Mesenchymal stem cell (in vitro differentiated cells and primary cell): ENCODE measurements at regions not wholly inside any gene's neighbourhood (a gene's known extent, or its start where the extent isn't known, plus 50 kb on each side); places are given as distances from the start of the nearest gene placed in this dataset.
A peak's percentile ranks its signal among the peaks of the same experiment; 100 is the strongest.

ENCODE experiments used
- DNase-seq: peaks from one replicate; pipeline ENCODE4 v3.0.0-alpha.2; 2013
- H2AFZ ChIP-seq: one replicate; pipeline ENCODE4 v1.6.1; 2013; ENCODE audit warnings: low read depth, mild to moderate bottlenecking, control low read depth, inconsistent platforms, low read length, moderate library complexity
- H2AK5ac ChIP-seq: 2 replicates; pipeline ENCODE4 v1.6.1; 2013; ENCODE audit warnings: low read length, moderate library complexity, mild to moderate bottlenecking, inconsistent platforms; ENCODE audit not compliant: severe bottlenecking
- H2BK120ac ChIP-seq: one replicate; pipeline ENCODE4 v1.6.1; 2013; ENCODE audit warnings: low read depth, mild to moderate bottlenecking, inconsistent platforms, low read length, moderate library complexity
- H2BK12ac ChIP-seq, 2 experiments: one replicate each; pipeline ENCODE4 v1.6.1; 2013; ENCODE audit warnings: inconsistent platforms in 2 of 2, low read length in 2 of 2, mild to moderate bottlenecking in 2 of 2, moderate library complexity in 2 of 2, control low read depth in 1 of 2
- H2BK15ac ChIP-seq: one replicate; pipeline ENCODE4 v1.6.1; 2013; ENCODE audit warnings: mild to moderate bottlenecking, low read depth, inconsistent platforms; ENCODE audit not compliant: poor library complexity, severe bottlenecking
- H2BK5ac ChIP-seq: 2 replicates; pipeline ENCODE4 v1.6.1; 2013; ENCODE audit warnings: low read depth, mild to moderate bottlenecking, low read length, control low read depth, inconsistent platforms; ENCODE audit not compliant: poor library complexity, severe bottlenecking
- H3K14ac ChIP-seq, 2 experiments: one replicate each; pipeline ENCODE4 v1.6.1; 2013; ENCODE audit warnings: inconsistent platforms in 2 of 2, low read length in 2 of 2, control low read depth in 1 of 2, mild to moderate bottlenecking in 1 of 2, moderate library complexity in 1 of 2
- H3K18ac ChIP-seq, 2 experiments: one replicate each; pipeline ENCODE4 v1.6.1; 2013; ENCODE audit warnings: inconsistent platforms in 2 of 2, low read length in 2 of 2, control low read depth in 1 of 2, low read depth in 1 of 2, mild to moderate bottlenecking in 1 of 2
- H3K23ac ChIP-seq, 2 experiments: one replicate each; pipeline ENCODE4 v1.6.1; 2013; ENCODE audit warnings: inconsistent platforms in 2 of 2, low read length in 2 of 2, mild to moderate bottlenecking in 2 of 2, moderate library complexity in 2 of 2, control low read depth in 1 of 2
- H3K27ac ChIP-seq: 2 replicates; pipeline ENCODE4 v1.5.1; 2013; ENCODE audit warnings: mild to moderate bottlenecking, moderate library complexity, low read length, control low read depth, inconsistent platforms; ENCODE audit not compliant: poor library complexity, severe bottlenecking
- H3K27me3 ChIP-seq, 2 experiments: 2 replicates each; pipeline versions ENCODE4 v1.6.1 to v1.7.0; 2013; ENCODE audit warnings: low read length in 2 of 2, mild to moderate bottlenecking in 2 of 2, moderate library complexity in 2 of 2, control low read depth in 1 of 2, inconsistent platforms in 1 of 2; ENCODE audit not compliant: control insufficient read depth in 1 of 2, insufficient read depth in 1 of 2
- H3K36me3 ChIP-seq, 2 experiments: 2 replicates each; pipeline versions ENCODE4 v1.6.1 to v1.7.0; 2013; ENCODE audit warnings: low read length in 2 of 2, control low read depth in 1 of 2, inconsistent platforms in 1 of 2, low read depth in 1 of 2, mild to moderate bottlenecking in 1 of 2; ENCODE audit not compliant: insufficient read depth in 2 of 2, control insufficient read depth in 1 of 2
- H3K4ac ChIP-seq, 2 experiments: one replicate each; pipeline ENCODE4 v1.6.1; 2013; ENCODE audit warnings: inconsistent platforms in 2 of 2, low read length in 2 of 2, mild to moderate bottlenecking in 2 of 2, moderate library complexity in 2 of 2, control low read depth in 1 of 2, low read depth in 1 of 2
- H3K4me1 ChIP-seq: 2 replicates; pipeline ENCODE4 v1.6.1; 2013; ENCODE audit warnings: low read depth, low read length, control low read depth; ENCODE audit not compliant: control insufficient read depth, insufficient read depth
- H3K4me2 ChIP-seq: 2 replicates; pipeline ENCODE4 v1.6.1; 2013; ENCODE audit warnings: low read length, mild to moderate bottlenecking, inconsistent platforms; ENCODE audit not compliant: poor library complexity, severe bottlenecking
- H3K4me3 ChIP-seq, 2 experiments: 2 replicates each; pipeline versions ENCODE4 v1.5.1 to v1.7.0; 2013; ENCODE audit warnings: low read length in 2 of 2, mild to moderate bottlenecking in 2 of 2, control low read depth in 1 of 2, low read depth in 1 of 2; ENCODE audit not compliant: insufficient read depth in 1 of 2
- H3K79me1 ChIP-seq: replicated peaks from 2 replicates; pipeline ENCODE4 v1.6.1; 2013; ENCODE audit warnings: mild to moderate bottlenecking, control low read depth, low read length, inconsistent platforms; ENCODE audit not compliant: poor library complexity, severe bottlenecking
- H3K9ac ChIP-seq: 2 replicates; pipeline ENCODE4 v1.7.0; 2013; ENCODE audit warnings: mild to moderate bottlenecking, low read length, moderate library complexity
- H3K9me3 ChIP-seq: 2 replicates; pipeline ENCODE4 v1.7.0; 2013; ENCODE audit warnings: mild to moderate bottlenecking, low read length; ENCODE audit not compliant: control insufficient read depth
- H4K8ac ChIP-seq: one replicate; pipeline ENCODE4 v1.6.1; 2013; ENCODE audit warnings: inconsistent platforms, mild to moderate bottlenecking, low read length, moderate library complexity
- H4K91ac ChIP-seq: one replicate; pipeline ENCODE4 v1.6.1; 2013; ENCODE audit warnings: mild to moderate bottlenecking, low read length, inconsistent platforms
- WGBS: methylation state at CpG from one replicate; pipeline ENCODE4 v1.1.7; 2013; ENCODE audit warnings: mixed read lengths; 5-methylcytosine and 5-hydroxymethylcytosine counted together

DNA sequence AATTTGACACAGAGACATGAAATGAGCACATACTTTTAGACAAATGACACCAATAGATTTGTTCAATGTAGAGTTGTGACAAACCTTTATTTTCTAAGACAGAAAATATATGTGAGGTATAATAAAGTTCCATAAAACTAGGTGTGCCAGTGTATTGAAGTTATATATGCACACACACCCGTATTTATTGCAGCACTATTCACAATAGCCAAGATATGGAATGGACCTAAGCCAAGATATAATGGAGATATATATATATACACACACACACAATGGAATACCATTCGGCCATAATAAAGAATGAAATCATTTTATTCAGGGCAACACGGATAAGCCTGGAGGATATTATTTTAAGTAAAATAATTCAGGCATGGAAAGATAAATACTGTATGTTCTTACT, 1013.5 kb downstream of the KCNT2 start:
- no peak overlapping the region for H2BK12ac ChIP-seq

GRCh38 chr1:195594322-195594721, 1013.9 kb downstream of the KCNT2 start:
- Histone ChIP-seq H3K4me2 (no peak overlapping the region), H3K4me1 (no peaks in the 10 kb centered on the region), H3K9ac (no peak overlapping the region), H3K9me3 (no peaks in the 10 kb centered on the region), H3K14ac (no peak overlapping the region), H3K4me3 (no peak overlapping the region), H2BK120ac (no peak overlapping the region), H3K36me3 (no peaks in the 10 kb centered on the region), H4K91ac (no peak overlapping the region), H3K79me1 (no peaks in the 10 kb centered on the region), H3K18ac (no peak overlapping the region), H2AK5ac (no peak overlapping the region), H2BK12ac (no peak overlapping the region), H2BK5ac (no peak overlapping the region), H2BK15ac (no peak overlapping the region), H3K4ac (no peak overlapping the region), H3K27ac (no peak overlapping the region), H3K23ac (no peak overlapping the region), H3K27me3 (no peaks in the 10 kb centered on the region), H4K8ac (no peak overlapping the region), H2AFZ (no peak overlapping the region)
- WGBS: 100% methylated on average over 1 of the region's 2 CpGs
- no peak for DNase-seq

More for the DNA sequence above, 1013.5 kb downstream of the KCNT2 start:
- no peaks in the 10 kb centered on the region for H3K79me1 ChIP-seq
- H3K36me3 ChIP-seq: no peaks in the 10 kb centered on the region
- no peak overlapping the region for H3K4me3 ChIP-seq
- no peak overlapping the region for H2BK5ac ChIP-seq
- H2BK120ac ChIP-seq: no peak overlapping the region
- no peak overlapping the region for H3K4ac ChIP-seq
- H3K27me3 ChIP-seq: no peaks in the 10 kb centered on the region
- H4K8ac ChIP-seq: no peak overlapping the region
- H2BK15ac ChIP-seq: no peak overlapping the region
- H3K4me2 ChIP-seq: no peak overlapping the region
- H3K14ac ChIP-seq: no peak overlapping the region
- H3K4me1 ChIP-seq: no peaks in the 10 kb centered on the region
- no peak for DNase-seq
- H2AFZ ChIP-seq: no peak overlapping the region
- H3K9me3 ChIP-seq: no peaks in the 10 kb centered on the region
- no peak overlapping the region for H4K91ac ChIP-seq
- no peak overlapping the region for H3K18ac ChIP-seq
- no peak overlapping the region for H3K23ac ChIP-seq
- H3K9ac ChIP-seq: no peak overlapping the region
- no peak overlapping the region for H2AK5ac ChIP-seq
- no peak overlapping the region for H3K27ac ChIP-seq
- WGBS: 100% methylated on average over 1 of the region's 3 CpGs

- H3K36me3 ChIP-seq: no peaks in the 10 kb centered on the region
- WGBS: no CpG with 5 or more reads among the region's 3 CpGs
- no peak overlapping the region for H2BK5ac ChIP-seq
- no peak overlapping the region for H2BK120ac ChIP-seq
- H3K18ac ChIP-seq: no peak overlapping the region
- no peak overlapping the region for H2BK12ac ChIP-seq
- peak; percentile 19 for DNase-seq
- no peak overlapping the region for H4K91ac ChIP-seq
- no peaks in the 10 kb centered on the region for H3K27me3 ChIP-seq
- no peak overlapping the region for H2AK5ac ChIP-seq
- no peak overlapping the region for H3K14ac ChIP-seq
- H2AFZ ChIP-seq: no peak overlapping the region
- no peaks in the 10 kb centered on the region for H3K79me1 ChIP-seq
- H3K4ac ChIP-seq: no peak overlapping the region
- peak overlapping the region; percentile 74 for H3K9ac ChIP-seq
- H2BK15ac ChIP-seq: no peak overlapping the region
- H4K8ac ChIP-seq: no peak overlapping the region
- peak overlapping the region in 1 of 2 experiments; percentile 19 for H3K4me3 ChIP-seq
- H3K23ac ChIP-seq: no peak overlapping the region
- peak overlapping the region; percentile 67 for H3K27ac ChIP-seq
- no peaks in the 10 kb centered on the region for H3K4me1 ChIP-seq
- peaks cover 4% of the 10 kb centered on the region for H3K9me3 ChIP-seq
- H3K4me2 ChIP-seq: no peak overlapping the region
Observed at GRCh38 chr1:195591917-195592672, 1016.1 kb downstream of the KCNT2 start.

DNA sequence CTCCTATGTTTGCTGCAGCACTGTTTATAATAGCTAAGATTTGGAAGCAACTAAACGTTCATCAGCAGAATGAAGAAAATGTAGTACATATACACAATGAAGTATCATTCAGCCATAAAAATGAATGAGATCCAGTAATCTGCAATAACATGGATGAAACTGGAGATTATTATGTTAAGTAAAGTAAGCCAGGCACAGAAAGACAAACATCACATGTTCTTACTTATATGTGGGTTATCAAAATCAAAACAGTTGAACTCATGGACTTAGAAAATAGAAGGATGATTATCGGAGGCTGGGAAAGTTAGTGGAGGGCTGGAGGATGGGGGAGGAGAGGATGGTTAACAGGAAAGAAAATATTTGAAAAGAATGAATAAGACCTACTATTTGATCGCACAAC, 1017.6 kb downstream of the KCNT2 start:
- Histone ChIP-seq H4K8ac (no peak overlapping the region), H3K36me3 (no peaks in the 10 kb centered on the region), H3K79me1 (no peaks in the 10 kb centered on the region), H3K14ac (no peak overlapping the region), H4K91ac (no peak overlapping the region), H2BK5ac (no peak overlapping the region), H2BK15ac (no peak overlapping the region), H3K9me3 (peaks cover 6% of the 10 kb centered on the region), H3K4me1 (no peaks in the 10 kb centered on the region), H2BK120ac (no peak overlapping the region), H3K4me3 (no peak overlapping the region), H2BK12ac (no peak overlapping the region), H3K4ac (no peak overlapping the region), H3K9ac (no peak overlapping the region), H2AFZ (no peak overlapping the region), H3K27me3 (no peaks in the 10 kb centered on the region), H3K4me2 (no peak overlapping the region), H3K27ac (no peak overlapping the region), H3K18ac (no peak overlapping the region), H2AK5ac (no peak overlapping the region), H3K23ac (no peak overlapping the region)
- WGBS: 93% methylated on average over 1 of the region's 3 CpGs
- DNase-seq: no peak
